ENCODE measurements at regions not wholly inside any gene's neighbourhood (a gene's known extent, or its start where the extent isn't known, plus 50 kb on each side); places are given as distances from the start of the nearest gene placed in this dataset.
"Not testable (repeated sequence)": the region's sequence is repeated elsewhere in the genome, so short reads cannot be mapped to it uniquely, and the experiment has no call there.

GRCh38 chr14:101251812-101252442, 309.4 kb upstream of the DIO3 start:
- no peak for DNase-seq

- no peak for DNase-seq
These were observed 308.7 kb upstream of the DIO3 start for GRCh38 chr14:101252443-101253214.

- DNase-seq: no peak
These were observed 307.3 kb upstream of the DIO3 start for GRCh38 chr14:101253948-101254347.

- DNase-seq: no peak
These were observed 306.2 kb upstream of the DIO3 start for GRCh38 chr14:101254805-101255764.

GRCh38 chr14:101255765-101256125, 305.6 kb upstream of the DIO3 start:
- DNase-seq: no peak

GRCh38 chr14:101256266-101256665, 305.0 kb upstream of the DIO3 start:
- DNase-seq: no peak

- DNase-seq: no peak
These were observed 303.7 kb upstream of the DIO3 start for GRCh38 chr14:101257551-101257950.

- DNase-seq: no peak
These were observed 301.5 kb upstream of the DIO3 start for GRCh38 chr14:101259748-101260147.

- not testable (repeated sequence) for DNase-seq
These were observed 294.9 kb upstream of the DIO3 start for GRCh38 chr14:101266441-101266840.

- DNase-seq: no peak
These were observed 288.2 kb upstream of the DIO3 start for GRCh38 chr14:101273091-101273490.

- DNase-seq: no peak
These were observed 284.8 kb upstream of the DIO3 start for GRCh38 chr14:101276309-101277091.

- DNase-seq: no peak
These were observed 278.9 kb upstream of the DIO3 start for GRCh38 chr14:101282418-101282817.

GRCh38 chr14:101284711-101285110, 276.6 kb upstream of the DIO3 start:
- no peak for DNase-seq

- DNase-seq: no peak
These were observed 274.9 kb upstream of the DIO3 start for GRCh38 chr14:101286271-101287018.

- no peak for DNase-seq
These were observed 272.7 kb upstream of the DIO3 start for GRCh38 chr14:101288436-101289229.

- no peak for DNase-seq
These were observed 272.0 kb upstream of the DIO3 start for GRCh38 chr14:101289230-101289690.

- DNase-seq: no peak
These were observed 271.4 kb upstream of the DIO3 start for GRCh38 chr14:101289911-101290310.

GRCh38 chr14:101290611-101291010, 270.7 kb upstream of the DIO3 start:
- no peak for DNase-seq

GRCh38 chr14:101291390-101291789, 269.9 kb upstream of the DIO3 start:
- DNase-seq: no peak

- no peak for DNase-seq
These were observed 268.8 kb upstream of the DIO3 start for GRCh38 chr14:101292448-101292847.

- DNase-seq: no peak
These were observed 267.7 kb upstream of the DIO3 start for GRCh38 chr14:101293605-101294004.

Data from CD4-positive, alpha-beta T cell treated with Interferon alpha-2 for 1 hour (primary cell).